Mammary epithelial cell (primary cell): ENCODE measurements at regions not wholly inside any gene's neighbourhood (a gene's known extent, or its start where the extent isn't known, plus 50 kb on each side); places are given as distances from the start of the nearest gene placed in this dataset.
"Not testable (repeated sequence)": the region's sequence is repeated elsewhere in the genome, so short reads cannot be mapped to it uniquely, and the experiment has no call there.

ENCODE experiments used
- CTCF ChIP-seq, 2 donors: IDR thresholded peaks in 1 of 2; conservative IDR thresholded peaks in 1 of 2; 2 replicates each; pipeline ENCODE4 v1.5.1; 2011 to 2012; ENCODE audit warnings: inconsistent platforms in 2 of 2, low read length in 2 of 2, mild to moderate bottlenecking in 2 of 2, control low read depth in 1 of 2, low read depth in 1 of 2; ENCODE audit not compliant: insufficient read depth in 1 of 2; ENCODE audit errors: extremely low read depth in 1 of 2
- EZH2 ChIP-seq: IDR thresholded peaks from 2 replicates; pipeline ENCODE4 v1.6.1; 2012; ENCODE audit warnings: low read length, inconsistent platforms, borderline replicate concordance

GRCh38 chr5:136564431-136564830 lies 199.1 kb upstream of the TRPC7 start:
- TF ChIP-seq EZH2; CTCF (conservative IDR thresholded peaks at IDR 0.05 in 1 of 2, IDR thresholded peaks at IDR 0.05 in 1 of 2; ENCODE audit: extremely low read depth in 1 of 2, insufficient read depth in 1 of 2, low read depth in 1 of 2, low read length in 2 of 2): not testable (repeated sequence)
